Activated CD8-positive, alpha-beta T cell treated with anti-CD3 and anti-CD28 coated beads for 36 hours (primary cell): ENCODE measurements at regions not wholly inside any gene's neighbourhood (a gene's known extent, or its start where the extent isn't known, plus 50 kb on each side); places are given as distances from the start of the nearest gene placed in this dataset.

Source experiments
- ATAC-seq: fragments of 200-7000 bp; cut with Tn5 transposase; one replicate; pipeline ENCODE4 v1.10.0; 2021; ENCODE audit warnings: mild to moderate bottlenecking, moderate library complexity
- CTCF ChIA-PET: fragments of 350-600 bp; sonication (Branson Sonifier 250); formaldehyde crosslinking; loops from one replicate; lab custom pipeline; 2021; ENCODE audit warnings: antibody characterized with exemption; lab: Charles Lee
- POLR2A ChIA-PET: fragments of 350-600 bp; sonication (Branson Sonifier 250); formaldehyde crosslinking; loops from one replicate; lab custom pipeline; 2021; ENCODE audit warnings: antibody characterized with exemption; lab: Charles Lee
- DNase-seq: peaks from one replicate; pipeline ENCODE4 v3.0.0-alpha.2; 2020
- H3K27ac Mint-ChIP-seq: one replicate; pipeline ENCODE4 v1.8.0; 2021; ENCODE audit warnings: mild to moderate bottlenecking, mixed read lengths
- H3K27me3 Mint-ChIP-seq: one replicate; pipeline ENCODE4 v1.8.0; 2021; ENCODE audit warnings: mixed read lengths
- H3K36me3 Mint-ChIP-seq: one replicate; pipeline ENCODE4 v1.8.0; 2021; ENCODE audit warnings: low read depth, mixed read lengths
- H3K4me1 Mint-ChIP-seq: one replicate; pipeline ENCODE4 v1.8.0; 2021; ENCODE audit warnings: low read depth, mixed read lengths
- H3K4me3 Mint-ChIP-seq: one replicate; pipeline ENCODE4 v1.8.0; 2021; ENCODE audit warnings: mild to moderate bottlenecking, moderate library complexity, mixed read lengths
- H3K9me3 Mint-ChIP-seq: one replicate; pipeline ENCODE4 v1.8.0; 2021; ENCODE audit warnings: mixed read lengths
- intact Hi-C: fragments of 100-400 bp; cut with micrococcal nuclease; formaldehyde crosslinking; loops from one replicate; pipeline ENCODE4 v1.10.0; 2022
- TF ChIP-seq, protein P1 (sequence below): fragments of 200-600 bp; IDR thresholded peaks from one replicate; pipeline ENCODE4 v1.8.0; 2022; ENCODE audit warnings: antibody characterized with exemption, mild to moderate bottlenecking

DNA sequence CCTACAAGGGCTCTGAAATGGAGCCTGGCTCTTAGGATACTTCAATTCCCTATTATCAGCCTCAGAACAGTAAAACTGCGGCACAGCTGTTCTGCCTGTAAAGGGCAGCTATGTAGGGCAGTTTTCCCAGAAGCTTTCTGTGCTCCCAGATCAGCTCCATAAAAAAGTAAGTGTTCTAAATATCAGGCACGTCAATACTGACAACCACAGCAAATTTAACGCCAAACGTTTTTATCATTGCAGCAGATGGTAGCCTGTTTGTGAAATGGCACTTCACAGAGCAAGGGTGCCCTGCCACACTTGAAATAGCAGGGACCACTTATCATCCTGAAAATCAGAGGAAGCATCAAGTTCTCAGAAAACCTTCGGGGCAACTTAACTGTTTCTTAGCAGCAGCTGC, 54.8 kb upstream of the PTHLH start:
- no peak for ATAC-seq
- H3K4me3 Mint-ChIP-seq, result no peak overlapping the region
- no peaks in the 10 kb centered on the region for H3K4me1 Mint-ChIP-seq
- ChIA-PET POLR2A (no interaction called here), CTCF (no interaction called here)
- H3K27me3 Mint-ChIP-seq, result peaks cover 7% of the 10 kb centered on the region
- H3K9me3 Mint-ChIP-seq, result peaks cover 1% of the 10 kb centered on the region
- intact Hi-C loops, result no loop called here
- no peak overlapping the region for H3K27ac Mint-ChIP-seq
- TF ChIP-seq, protein P1, sequence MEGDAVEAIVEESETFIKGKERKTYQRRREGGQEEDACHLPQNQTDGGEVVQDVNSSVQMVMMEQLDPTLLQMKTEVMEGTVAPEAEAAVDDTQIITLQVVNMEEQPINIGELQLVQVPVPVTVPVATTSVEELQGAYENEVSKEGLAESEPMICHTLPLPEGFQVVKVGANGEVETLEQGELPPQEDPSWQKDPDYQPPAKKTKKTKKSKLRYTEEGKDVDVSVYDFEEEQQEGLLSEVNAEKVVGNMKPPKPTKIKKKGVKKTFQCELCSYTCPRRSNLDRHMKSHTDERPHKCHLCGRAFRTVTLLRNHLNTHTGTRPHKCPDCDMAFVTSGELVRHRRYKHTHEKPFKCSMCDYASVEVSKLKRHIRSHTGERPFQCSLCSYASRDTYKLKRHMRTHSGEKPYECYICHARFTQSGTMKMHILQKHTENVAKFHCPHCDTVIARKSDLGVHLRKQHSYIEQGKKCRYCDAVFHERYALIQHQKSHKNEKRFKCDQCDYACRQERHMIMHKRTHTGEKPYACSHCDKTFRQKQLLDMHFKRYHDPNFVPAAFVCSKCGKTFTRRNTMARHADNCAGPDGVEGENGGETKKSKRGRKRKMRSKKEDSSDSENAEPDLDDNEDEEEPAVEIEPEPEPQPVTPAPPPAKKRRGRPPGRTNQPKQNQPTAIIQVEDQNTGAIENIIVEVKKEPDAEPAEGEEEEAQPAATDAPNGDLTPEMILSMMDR, result no peak
- no peak for DNase-seq
- no peaks in the 10 kb centered on the region for H3K36me3 Mint-ChIP-seq

DNA sequence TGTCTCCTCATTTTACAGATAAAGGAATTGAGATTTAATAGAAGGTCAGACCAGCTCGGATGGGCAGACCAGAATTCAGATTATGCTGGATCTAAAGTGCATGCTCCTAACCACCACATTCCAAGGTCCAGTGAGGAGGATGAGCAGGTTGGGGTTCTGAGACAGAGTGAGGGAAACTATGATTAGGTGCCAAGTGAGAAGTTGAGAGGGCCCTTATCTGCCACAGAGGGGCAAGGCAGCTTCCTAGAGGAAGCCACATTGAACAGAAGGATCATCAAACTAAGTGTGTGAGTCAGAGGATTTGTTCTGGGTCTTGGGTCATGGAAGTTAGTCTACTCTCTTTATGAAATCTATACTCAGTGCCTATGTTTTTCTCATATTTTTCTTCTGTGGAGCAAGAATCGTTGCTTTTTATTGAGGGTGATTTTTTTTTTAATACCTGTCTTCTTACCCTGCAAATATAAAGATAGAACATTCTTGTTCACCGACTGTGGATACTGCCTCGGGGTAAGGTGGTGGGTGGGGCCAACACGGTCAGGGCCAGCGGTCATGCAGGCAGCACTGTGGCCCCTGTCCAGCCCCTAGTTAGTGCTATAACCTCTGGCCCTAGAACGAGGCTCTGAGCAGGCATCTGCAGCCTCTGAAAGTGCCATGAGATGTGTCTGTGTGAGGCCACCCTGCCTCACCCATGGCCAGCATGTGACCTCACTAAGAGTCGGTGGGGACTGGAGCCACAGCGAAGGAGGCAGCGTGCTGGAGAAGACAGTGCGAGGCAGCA, 55.6 kb upstream of the PTHLH start:
- Mint-ChIP-seq H3K4me3 (no peak overlapping the region), H3K27me3 (peaks cover 7% of the 10 kb centered on the region), H3K36me3 (no peaks in the 10 kb centered on the region), H3K9me3 (peaks cover 1% of the 10 kb centered on the region), H3K27ac (no peak overlapping the region), H3K4me1 (no peaks in the 10 kb centered on the region)
- POLR2A ChIA-PET, result no interaction called here
- no peak for ATAC-seq
- CTCF ChIA-PET, result no interaction called here
- intact Hi-C loops, result no loop called here
- TF ChIP-seq, protein P1, result no peak
- DNase-seq, result no peak

DNA sequence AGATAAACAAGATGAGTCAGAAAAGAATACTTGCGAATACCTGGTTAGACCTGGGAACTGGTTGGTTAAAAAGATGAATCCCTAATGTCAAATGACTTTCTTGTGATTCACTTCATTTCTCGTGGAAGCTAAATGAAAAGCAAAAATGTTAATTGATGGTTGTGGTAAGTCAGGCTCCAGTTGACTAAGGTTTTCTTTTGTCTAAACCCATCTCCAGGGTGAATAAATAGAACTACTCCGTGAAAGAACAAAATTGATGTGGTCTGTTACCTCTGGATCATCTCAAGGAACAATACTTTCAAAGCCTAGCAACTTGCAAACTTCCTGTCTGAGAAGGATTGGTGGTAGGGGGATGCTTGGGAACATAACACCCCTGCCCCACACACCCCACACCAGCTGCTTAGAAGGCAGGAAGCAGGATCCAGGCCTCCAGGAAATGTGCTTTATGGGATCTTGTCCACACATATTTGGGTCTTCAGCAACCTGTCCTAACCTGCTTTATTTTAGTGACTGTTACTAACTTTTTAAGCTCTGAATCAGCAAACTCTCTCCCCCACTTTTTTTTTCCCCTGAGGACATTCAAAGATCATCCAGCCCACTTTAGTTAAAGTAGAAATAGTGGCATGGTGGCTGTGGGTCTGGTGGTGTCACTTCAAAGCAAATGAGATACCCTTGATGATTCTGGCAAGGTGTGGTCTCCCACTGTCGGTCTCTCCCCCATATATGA, 60.4 kb upstream of the PTHLH start:
- Mint-ChIP-seq H3K4me3 (no peak overlapping the region), H3K27ac (no peak overlapping the region), H3K9me3 (no peaks in the 10 kb centered on the region), H3K4me1 (no peaks in the 10 kb centered on the region), H3K36me3 (no peaks in the 10 kb centered on the region), H3K27me3 (peaks cover 4% of the 10 kb centered on the region)
- TF ChIP-seq, protein P1, result no peak
- POLR2A ChIA-PET, result interaction anchor here (0.6 kb wide), 1 partner anchor 1442 kb away, joined by 3 read pairs; no protein-coding TSS in a partner anchor
- no peak for DNase-seq
- CTCF ChIA-PET, result interaction anchor here (1.0 kb wide), 1 partner anchor 40 kb away, joined by 3 read pairs; no protein-coding TSS in a partner anchor
- no peak for ATAC-seq
- intact Hi-C loops, result no loop called here

DNA sequence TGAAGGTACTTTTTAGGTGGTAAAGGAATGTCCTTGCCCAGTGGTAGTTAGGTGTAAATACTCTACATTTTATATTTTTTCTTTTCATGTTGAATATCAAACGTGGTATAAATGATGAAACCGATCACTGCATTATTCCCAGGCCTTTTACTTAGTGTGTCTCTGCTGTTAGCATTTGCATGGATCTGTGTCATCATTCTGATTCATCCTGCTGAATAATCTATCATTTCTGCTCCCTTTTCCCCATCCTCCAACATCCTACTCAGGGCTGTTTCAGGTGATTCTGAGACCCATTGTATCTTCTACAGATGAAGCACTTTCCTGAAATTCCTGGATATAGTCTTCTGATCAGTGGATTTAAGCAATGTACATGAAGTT, 61.0 kb upstream of the PTHLH start:
- no peak overlapping the region for H3K4me3 Mint-ChIP-seq
- TF ChIP-seq, protein P1, result no peak
- no peak for DNase-seq
- no peak overlapping the region for H3K27ac Mint-ChIP-seq
- H3K27me3 Mint-ChIP-seq, result peaks cover 4% of the 10 kb centered on the region
- no peaks in the 10 kb centered on the region for H3K36me3 Mint-ChIP-seq
- ATAC-seq, result no peak
- ChIA-PET CTCF (interaction anchor here (1.0 kb wide), 1 partner anchor 41 kb away, joined by 3 read pairs; no protein-coding TSS in a partner anchor), POLR2A (no interaction called here)
- no peaks in the 10 kb centered on the region for H3K9me3 Mint-ChIP-seq
- intact Hi-C loops, result no loop called here
- no peaks in the 10 kb centered on the region for H3K4me1 Mint-ChIP-seq

DNA sequence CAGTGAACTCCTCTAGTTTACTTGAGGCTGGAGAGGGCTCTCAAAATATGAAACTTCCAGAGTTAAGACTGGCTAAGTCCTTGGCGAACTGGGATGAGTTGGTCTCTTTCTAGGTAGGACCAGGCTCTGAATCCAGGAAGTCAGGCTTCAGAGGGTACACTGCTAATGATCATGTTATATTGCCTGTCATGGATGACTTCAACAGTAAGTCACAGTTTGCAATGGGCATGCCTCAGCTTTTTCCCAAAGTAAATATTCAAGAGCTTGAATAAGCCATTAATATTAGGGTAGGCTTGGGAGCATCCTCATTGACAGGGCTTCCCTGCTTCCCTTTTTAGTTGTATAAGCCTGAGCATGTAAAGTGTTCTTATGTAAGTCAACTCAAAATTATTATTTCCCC, 61.7 kb upstream of the PTHLH start:
- no peak for DNase-seq
- ATAC-seq, result no peak
- TF ChIP-seq, protein P1, result no peak
- Mint-ChIP-seq H3K4me1 (no peaks in the 10 kb centered on the region), H3K4me3 (no peak overlapping the region), H3K27ac (no peak overlapping the region), H3K36me3 (no peaks in the 10 kb centered on the region), H3K27me3 (peaks cover 4% of the 10 kb centered on the region), H3K9me3 (no peaks in the 10 kb centered on the region)
- ChIA-PET POLR2A (no interaction called here), CTCF (no interaction called here)
- intact Hi-C loops, result no loop called here
